Breast epithelium (tissue), 4 donors: ENCODE measurements at regions not wholly inside any gene's neighbourhood (a gene's known extent, or its start where the extent isn't known, plus 50 kb on each side); places are given as distances from the start of the nearest gene placed in this dataset.

ENCODE experiments used
- DNase-seq, 2 donors: peaks; one replicate each; pipeline ENCODE4 v3.0.0-alpha.2; 2019; ENCODE audit warnings: low spot score in 2 of 2
- H3K27ac ChIP-seq, 2 donors: fragments of 200-600 bp; sonication (generic) in 1 of 2; one replicate each; pipeline ENCODE4 v1.5.1; 2016 to 2019; ENCODE audit warnings: mild to moderate bottlenecking in 1 of 2
- H3K27me3 ChIP-seq, 2 donors: fragments of 200-600 bp; sonication (generic) in 1 of 2; one replicate each; pipeline versions ENCODE4 v1.5.1 to v1.6.0; 2017 to 2019; ENCODE audit warnings: control low read depth in 1 of 2, mild to moderate bottlenecking in 1 of 2
- H3K36me3 ChIP-seq: fragments of 200-600 bp; one replicate; pipeline ENCODE4 v1.5.1; 2019
- H3K4me1 ChIP-seq, 2 donors: fragments of 200-600 bp; sonication (generic); one replicate each; pipeline ENCODE4 v1.5.1; 2016 to 2019; ENCODE audit warnings: control low read depth in 1 of 2
- H3K4me3 ChIP-seq, 3 donors: fragments of 200-600 bp; sonication (generic); 1 replicate in 2 of 3; 2 replicates in 1 of 3; pipeline ENCODE4 v1.5.1; 2016 to 2019; ENCODE audit warnings: mild to moderate bottlenecking in 3 of 3, moderate library complexity in 2 of 3
- H3K9me3 ChIP-seq, 2 donors: fragments of 200-600 bp; sonication (generic) in 1 of 2; one replicate each; pipeline ENCODE4 v1.5.1; 2016 to 2019; ENCODE audit warnings: control low read depth in 1 of 2
- CTCF ChIP-seq, 3 donors: fragments of 450-650 bp; IDR thresholded peaks; one replicate each; pipeline ENCODE4 v1.5.1; 2016 to 2017; ENCODE audit warnings: antibody characterized with exemption in 3 of 3, mild to moderate bottlenecking in 3 of 3, moderate library complexity in 3 of 3
- POLR2A ChIP-seq: fragments of 450-650 bp; IDR thresholded peaks from one replicate; pipeline ENCODE4 v1.6.1; 2016; ENCODE audit warnings: antibody characterized with exemption, mild to moderate bottlenecking, moderate library complexity
- POLR2AphosphoS5 ChIP-seq, 3 donors: sonication (generic); formaldehyde crosslinking; IDR thresholded peaks; one replicate each; pipeline ENCODE4 v1.6.1; 2017; ENCODE audit warnings: antibody characterized with exemption in 3 of 3
- intact Hi-C: fragments of 100-400 bp; cut with DNase I; formaldehyde crosslinking; loops from one replicate; pipeline ENCODE4 v1.15.1; 2023; ENCODE audit warnings: low total_unique reads

GRCh38 chr19:31068268-31068667, 281.0 kb downstream of the TSHZ3 start:
- DNase-seq, result no peak
- Histone ChIP-seq H3K27me3 (peaks cover 0 to 10% of the 10 kb centered on the region in 2 donors), H3K9me3 (no peaks in the 10 kb centered on the region), H3K4me3 (no peak overlapping the region), H3K27ac (no peak overlapping the region), H3K36me3 (no peaks in the 10 kb centered on the region), H3K4me1 (no peaks in the 10 kb centered on the region)
- no peak for TF ChIP-seq POLR2AphosphoS5 (IDR thresholded peaks at IDR 0.05)
- TF ChIP-seq POLR2A, result no peak
- no peak for TF ChIP-seq CTCF (IDR thresholded peaks at IDR 0.05)
- intact Hi-C loops, result no loop called here

DNA sequence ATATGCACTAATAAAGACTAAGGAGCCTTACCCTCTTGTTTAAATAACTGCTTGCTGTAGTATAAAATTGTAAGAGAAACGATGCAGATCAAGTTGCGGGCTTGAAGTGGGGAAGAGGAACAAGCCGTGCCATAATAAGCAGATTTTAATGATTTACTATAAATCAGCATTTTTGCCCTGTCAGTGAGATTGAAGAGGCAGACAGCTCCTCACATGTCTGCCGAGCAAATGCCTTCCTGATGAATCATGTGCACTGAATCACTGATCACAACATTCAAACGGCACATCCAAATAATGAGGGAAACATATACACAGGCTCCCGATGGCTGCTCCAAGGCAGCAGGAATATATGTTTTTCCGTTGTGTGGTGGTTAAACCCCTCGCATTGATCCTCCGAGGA, 282.9 kb downstream of the TSHZ3 start:
- no peaks in the 10 kb centered on the region for H3K4me1 ChIP-seq
- no peaks in the 10 kb centered on the region for H3K36me3 ChIP-seq
- no peak for DNase-seq
- no peak overlapping the region for H3K4me3 ChIP-seq
- TF ChIP-seq POLR2A (no peak), CTCF (IDR thresholded peaks at IDR 0.05) (no peak), POLR2AphosphoS5 (IDR thresholded peaks at IDR 0.05) (no peak)
- intact Hi-C loops, result no loop called here
- no peak overlapping the region for H3K27ac ChIP-seq
- peaks cover 0 to 8% of the 10 kb centered on the region in 2 donors for H3K27me3 ChIP-seq
- H3K9me3 ChIP-seq, result no peaks in the 10 kb centered on the region

- no peak overlapping the region for H3K27ac ChIP-seq
- no peaks in the 10 kb centered on the region for H3K4me1 ChIP-seq
- H3K27me3 ChIP-seq, result peaks cover 0 to 8% of the 10 kb centered on the region in 2 donors
- DNase-seq, result no peak
- H3K9me3 ChIP-seq, result peaks cover 0 to 12% of the 10 kb centered on the region in 2 donors
- intact Hi-C loops, result no loop called here
- no peak overlapping the region for H3K4me3 ChIP-seq
- H3K36me3 ChIP-seq, result no peaks in the 10 kb centered on the region
- TF ChIP-seq POLR2A (no peak), POLR2AphosphoS5 (IDR thresholded peaks at IDR 0.05) (no peak), CTCF (IDR thresholded peaks at IDR 0.05) (no peak)
These were observed 284.7 kb downstream of the TSHZ3 start for GRCh38 chr19:31064491-31064890.

GRCh38 chr19:31058676-31059340, 290.4 kb downstream of the TSHZ3 start:
- no peak overlapping the region for H3K27ac ChIP-seq
- H3K4me1 ChIP-seq, result no peaks in the 10 kb centered on the region
- TF ChIP-seq CTCF (IDR thresholded peaks at IDR 0.05), result no peak
- no peak for TF ChIP-seq POLR2AphosphoS5 (IDR thresholded peaks at IDR 0.05)
- no peak for TF ChIP-seq POLR2A
- intact Hi-C loops, result no loop called here
- peaks cover 0 to 12% of the 10 kb centered on the region in 2 donors for H3K9me3 ChIP-seq
- no peak for DNase-seq
- no peak overlapping the region for H3K4me3 ChIP-seq
- no peaks in the 10 kb centered on the region for H3K27me3 ChIP-seq
- H3K36me3 ChIP-seq, result no peaks in the 10 kb centered on the region

DNA sequence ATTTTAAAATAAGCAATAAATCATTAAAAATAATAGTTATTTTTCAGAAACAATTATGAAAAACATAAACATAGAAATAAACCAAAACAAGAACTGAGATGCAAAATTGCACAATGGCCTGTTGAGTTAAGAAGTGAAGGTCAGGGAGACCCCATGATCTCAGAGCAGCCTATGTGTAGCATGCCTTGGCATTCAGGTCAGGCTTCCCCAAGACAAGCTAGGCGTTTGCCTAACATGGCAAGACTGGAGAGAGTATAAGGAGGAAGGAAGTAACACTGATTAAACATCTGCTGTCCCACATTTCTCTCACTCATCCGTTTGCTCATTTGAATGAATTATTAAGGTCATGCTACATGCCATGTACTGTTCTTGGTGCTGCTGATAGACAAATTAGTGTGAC, 291.8 kb downstream of the TSHZ3 start:
- no peak for TF ChIP-seq POLR2AphosphoS5 (IDR thresholded peaks at IDR 0.05)
- no peak for TF ChIP-seq POLR2A
- DNase-seq, result no peak
- H3K36me3 ChIP-seq, result no peaks in the 10 kb centered on the region
- no peaks in the 10 kb centered on the region for H3K27me3 ChIP-seq
- H3K4me3 ChIP-seq, result no peak overlapping the region
- no peak overlapping the region for H3K27ac ChIP-seq
- intact Hi-C loops, result no loop called here
- peaks cover 0 to 12% of the 10 kb centered on the region in 2 donors for H3K9me3 ChIP-seq
- no peaks in the 10 kb centered on the region for H3K4me1 ChIP-seq
